ENCODE measurements at regions not wholly inside any gene's neighbourhood (a gene's known extent, or its start where the extent isn't known, plus 50 kb on each side); places are given as distances from the start of the nearest gene placed in this dataset.

DNA sequence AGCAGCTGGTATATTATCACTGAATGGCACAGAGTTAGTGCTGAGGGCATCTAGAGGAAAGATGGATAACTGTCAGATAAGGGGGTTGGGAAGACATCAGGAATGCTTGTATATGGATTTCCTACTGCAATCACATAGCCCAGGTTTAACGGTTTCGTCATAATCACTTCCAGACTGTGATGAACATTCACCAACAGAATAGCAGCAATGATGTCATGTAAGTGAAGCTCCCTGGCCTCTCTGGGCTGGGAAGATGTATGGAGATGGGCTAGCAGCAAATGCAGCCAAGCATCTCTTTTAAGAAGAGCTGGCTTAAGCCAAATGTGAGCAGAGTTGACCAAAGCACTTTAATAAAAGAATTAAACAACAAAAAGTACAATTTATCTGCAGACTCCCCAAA lies 714.6 kb downstream of the GALC start:
- no peak overlapping the region for H3K14ac ChIP-seq (replicated peaks; ENCODE audit: low read depth, low read length)
- no peak overlapping the region for H3K18ac ChIP-seq (ENCODE audit: low read depth, low read length)
- CTCF ChIA-PET: interaction anchor here (1.0 kb wide), 1 partner anchor 10 kb away, joined by 3 read pairs; no protein-coding TSS in a partner anchor
- no peak overlapping the region for H2AK5ac ChIP-seq (ENCODE audit: low read depth, low read length)
- WGBS, 2 experiments (ENCODE audit: extremely low coverage in 2 of 2, insufficient read length in 1 of 2): no CpG with 5 or more reads among the region's 2 CpGs
- no peaks in the 10 kb centered on the region for H3K27me3 ChIP-seq (ENCODE audit: control insufficient read depth, insufficient read depth, low read length)
- H3K4me2 ChIP-seq (ENCODE audit: low read depth, low read length): no peak overlapping the region
- BruUV-seq (replicated peaks): no TSS peak
- H2AK9ac ChIP-seq (replicated peaks; ENCODE audit: low read depth, low read length, poor library complexity): no peak overlapping the region
- H2BK15ac ChIP-seq (ENCODE audit: low read depth, low read length): no peak overlapping the region
- no peaks in the 10 kb centered on the region for H3K79me1 ChIP-seq (ENCODE audit: low read depth in 1 of 2, low read length in 2 of 2)
- no peak overlapping the region for H4K8ac ChIP-seq (ENCODE audit: low read depth in 2 of 2, low read length in 2 of 2)
- H3K36me3 ChIP-seq (ENCODE audit: control insufficient read depth, insufficient read depth, low read length): no peaks in the 10 kb centered on the region
- no peaks in the 10 kb centered on the region for H3K4me1 ChIP-seq (ENCODE audit: control insufficient read depth, insufficient read depth, low read length)
- DNase-seq (no peak), ATAC-seq (ENCODE audit: low read depth) (no peak)
- H3K56ac ChIP-seq (ENCODE audit: extremely low read depth, insufficient read depth, low read length): no peak overlapping the region
- no peak overlapping the region for H3K23ac ChIP-seq (ENCODE audit: low read depth, low read length)
- intact Hi-C loops (cut with micrococcal nuclease): no loop called here
- in situ Hi-C loops (cut with MboI; ENCODE audit: low sequenced_read_pairs): no loop called here
- no peaks in the 10 kb centered on the region for H4K20me1 ChIP-seq (ENCODE audit: insufficient read depth, low read length)
- dilution Hi-C loops (cut with HindIII; ENCODE audit: low sequenced_read_pairs, unreplicated experiment): no loop called here
- H2BK5ac ChIP-seq (ENCODE audit: low read depth, low read length, poor library complexity, severe bottlenecking): no peak overlapping the region
- no peak overlapping the region for H4K91ac ChIP-seq (ENCODE audit: insufficient read depth, low read depth, low read length)
- no peak overlapping the region for H3K4ac ChIP-seq (ENCODE audit: low read depth, low read length)
- no peak overlapping the region for H3K27ac ChIP-seq (ENCODE audit: insufficient read depth, low read length)
- H3K9me3 ChIP-seq (ENCODE audit: control insufficient read depth, insufficient read depth, low read length): peaks cover 2% of the 10 kb centered on the region; the same call in 1 of the 2 replicates
- no peak overlapping the region for H3K4me3 ChIP-seq (ENCODE audit: insufficient read depth, low read depth, low read length)
- no peak overlapping the region for H2AFZ ChIP-seq (replicated peaks; ENCODE audit: low read length, poor library complexity)
- no peak overlapping the region for H2BK120ac ChIP-seq (ENCODE audit: low read depth, low read length)
- H2BK20ac ChIP-seq (ENCODE audit: low read depth, low read length): no peak overlapping the region
- H4K5ac ChIP-seq (ENCODE audit: low read depth, low read length): no peak overlapping the region
- H3K9me1 ChIP-seq (ENCODE audit: insufficient read depth, low read length): no peaks in the 10 kb centered on the region
- no peak overlapping the region for H3K9ac ChIP-seq (ENCODE audit: low read depth, low read length)
- POLR2A ChIA-PET (ENCODE audit: unreplicated experiment): interaction anchor here (0.5 kb wide), 1 partner anchor 145 kb away, joined by 4 read pairs; no protein-coding TSS in a partner anchor
- no peak for TF ChIP-seq RFX5 (IDR thresholded peaks at IDR 0.05; ENCODE audit: low read depth, low read length)

Measured in IMR-90 (cell line).